Breast epithelium (tissue), 4 donors: ENCODE measurements at regions not wholly inside any gene's neighbourhood (a gene's known extent, or its start where the extent isn't known, plus 50 kb on each side); places are given as distances from the start of the nearest gene placed in this dataset.

Experiments
- DNase-seq, 2 donors: peaks; one replicate each; pipeline ENCODE4 v3.0.0-alpha.2; 2019; ENCODE audit warnings: low spot score in 2 of 2
- H3K27ac ChIP-seq, 2 donors: fragments of 200-600 bp; sonication (generic) in 1 of 2; one replicate each; pipeline ENCODE4 v1.5.1; 2016 to 2019; ENCODE audit warnings: mild to moderate bottlenecking in 1 of 2
- H3K27me3 ChIP-seq, 2 donors: fragments of 200-600 bp; sonication (generic) in 1 of 2; one replicate each; pipeline versions ENCODE4 v1.5.1 to v1.6.0; 2017 to 2019; ENCODE audit warnings: control low read depth in 1 of 2, mild to moderate bottlenecking in 1 of 2
- H3K36me3 ChIP-seq: fragments of 200-600 bp; one replicate; pipeline ENCODE4 v1.5.1; 2019
- H3K4me1 ChIP-seq, 2 donors: fragments of 200-600 bp; sonication (generic); one replicate each; pipeline ENCODE4 v1.5.1; 2016 to 2019; ENCODE audit warnings: control low read depth in 1 of 2
- H3K4me3 ChIP-seq, 3 donors: fragments of 200-600 bp; sonication (generic); 1 replicate in 2 of 3; 2 replicates in 1 of 3; pipeline ENCODE4 v1.5.1; 2016 to 2019; ENCODE audit warnings: mild to moderate bottlenecking in 3 of 3, moderate library complexity in 2 of 3
- H3K9me3 ChIP-seq, 2 donors: fragments of 200-600 bp; sonication (generic) in 1 of 2; one replicate each; pipeline ENCODE4 v1.5.1; 2016 to 2019; ENCODE audit warnings: control low read depth in 1 of 2
- POLR2A ChIP-seq: fragments of 450-650 bp; IDR thresholded peaks from one replicate; pipeline ENCODE4 v1.6.1; 2016; ENCODE audit warnings: antibody characterized with exemption, mild to moderate bottlenecking, moderate library complexity
- POLR2AphosphoS5 ChIP-seq, 3 donors: sonication (generic); formaldehyde crosslinking; IDR thresholded peaks; one replicate each; pipeline ENCODE4 v1.6.1; 2017; ENCODE audit warnings: antibody characterized with exemption in 3 of 3
- intact Hi-C: fragments of 100-400 bp; cut with DNase I; formaldehyde crosslinking; loops from one replicate; pipeline ENCODE4 v1.15.1; 2023; ENCODE audit warnings: low total_unique reads
- TF ChIP-seq, protein P1 (sequence below), 3 donors: fragments of 450-650 bp; IDR thresholded peaks; one replicate each; pipeline ENCODE4 v1.5.1; 2016 to 2017; ENCODE audit warnings: antibody characterized with exemption in 3 of 3, mild to moderate bottlenecking in 3 of 3, moderate library complexity in 3 of 3

DNA sequence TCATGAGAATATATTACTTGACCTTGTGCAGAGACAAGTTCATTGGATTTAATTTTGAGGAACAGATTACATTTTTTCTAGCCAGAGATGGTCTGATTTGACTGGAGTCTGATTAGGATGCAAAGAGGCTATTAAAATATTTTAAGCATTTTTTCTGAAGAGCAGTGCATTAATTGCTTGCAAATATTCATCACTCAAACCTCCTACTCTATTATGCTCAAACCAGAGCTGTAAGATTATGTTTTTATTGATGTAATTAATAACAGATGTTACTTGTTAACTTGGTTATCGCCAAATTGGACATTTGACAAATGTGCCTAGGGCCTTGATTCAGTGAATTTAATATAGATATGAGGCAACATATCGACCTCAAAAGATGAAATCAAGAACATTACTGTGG, 160.9 kb upstream of the SLC13A1 start:
- no peaks in the 10 kb centered on the region for H3K36me3 ChIP-seq
- TF ChIP-seq, protein P1, sequence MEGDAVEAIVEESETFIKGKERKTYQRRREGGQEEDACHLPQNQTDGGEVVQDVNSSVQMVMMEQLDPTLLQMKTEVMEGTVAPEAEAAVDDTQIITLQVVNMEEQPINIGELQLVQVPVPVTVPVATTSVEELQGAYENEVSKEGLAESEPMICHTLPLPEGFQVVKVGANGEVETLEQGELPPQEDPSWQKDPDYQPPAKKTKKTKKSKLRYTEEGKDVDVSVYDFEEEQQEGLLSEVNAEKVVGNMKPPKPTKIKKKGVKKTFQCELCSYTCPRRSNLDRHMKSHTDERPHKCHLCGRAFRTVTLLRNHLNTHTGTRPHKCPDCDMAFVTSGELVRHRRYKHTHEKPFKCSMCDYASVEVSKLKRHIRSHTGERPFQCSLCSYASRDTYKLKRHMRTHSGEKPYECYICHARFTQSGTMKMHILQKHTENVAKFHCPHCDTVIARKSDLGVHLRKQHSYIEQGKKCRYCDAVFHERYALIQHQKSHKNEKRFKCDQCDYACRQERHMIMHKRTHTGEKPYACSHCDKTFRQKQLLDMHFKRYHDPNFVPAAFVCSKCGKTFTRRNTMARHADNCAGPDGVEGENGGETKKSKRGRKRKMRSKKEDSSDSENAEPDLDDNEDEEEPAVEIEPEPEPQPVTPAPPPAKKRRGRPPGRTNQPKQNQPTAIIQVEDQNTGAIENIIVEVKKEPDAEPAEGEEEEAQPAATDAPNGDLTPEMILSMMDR (IDR thresholded peaks at IDR 0.05) = no peak
- TF ChIP-seq POLR2AphosphoS5 (IDR thresholded peaks at IDR 0.05) = no peak
- TF ChIP-seq POLR2A = no peak
- no peaks in the 10 kb centered on the region for H3K27me3 ChIP-seq
- no peaks in the 10 kb centered on the region for H3K9me3 ChIP-seq
- no peak for DNase-seq
- H3K4me1 ChIP-seq = no peaks in the 10 kb centered on the region
- intact Hi-C loops = no loop called here
- no peak overlapping the region for H3K4me3 ChIP-seq
- H3K27ac ChIP-seq = no peak overlapping the region

DNA sequence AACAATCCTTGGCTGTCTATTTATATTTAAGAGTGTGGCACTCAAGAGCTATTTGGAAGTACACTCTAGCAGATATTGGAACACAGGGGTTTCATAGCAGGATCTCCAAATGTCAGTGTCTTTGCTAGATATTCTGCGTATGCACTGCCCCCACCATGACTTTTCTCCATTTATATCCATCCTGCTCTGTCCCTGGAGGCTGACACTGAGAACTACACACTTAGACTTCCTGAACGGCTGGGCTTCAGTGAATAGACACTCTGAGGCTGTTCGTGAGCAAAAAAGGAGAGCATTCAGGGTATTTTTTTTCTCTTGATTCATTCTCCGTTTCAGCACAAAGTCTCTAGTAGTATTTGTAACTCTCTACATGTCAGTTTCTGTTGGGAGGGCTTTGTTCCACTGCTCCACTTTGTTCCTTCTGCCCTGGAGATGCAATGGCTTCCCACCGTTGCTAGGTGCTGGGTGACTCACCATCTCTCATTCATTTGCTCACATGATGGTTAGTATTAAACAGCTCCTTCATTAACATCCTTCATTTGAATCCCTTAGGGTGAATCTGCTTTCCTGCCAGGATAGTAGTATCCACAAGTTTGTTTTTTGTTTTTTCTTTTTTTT, 155.9 kb upstream of the SLC13A1 start:
- H3K9me3 ChIP-seq = no peaks in the 10 kb centered on the region
- no peaks in the 10 kb centered on the region for H3K36me3 ChIP-seq
- no peak overlapping the region for H3K4me3 ChIP-seq
- no peaks in the 10 kb centered on the region for H3K4me1 ChIP-seq
- no peak overlapping the region for H3K27ac ChIP-seq
- no peaks in the 10 kb centered on the region for H3K27me3 ChIP-seq
- no peak for TF ChIP-seq POLR2AphosphoS5 (IDR thresholded peaks at IDR 0.05)
- TF ChIP-seq, protein P1 (IDR thresholded peaks at IDR 0.05) = no peak
- TF ChIP-seq POLR2A = no peak
- intact Hi-C loops = no loop called here
- no peak for DNase-seq

DNA sequence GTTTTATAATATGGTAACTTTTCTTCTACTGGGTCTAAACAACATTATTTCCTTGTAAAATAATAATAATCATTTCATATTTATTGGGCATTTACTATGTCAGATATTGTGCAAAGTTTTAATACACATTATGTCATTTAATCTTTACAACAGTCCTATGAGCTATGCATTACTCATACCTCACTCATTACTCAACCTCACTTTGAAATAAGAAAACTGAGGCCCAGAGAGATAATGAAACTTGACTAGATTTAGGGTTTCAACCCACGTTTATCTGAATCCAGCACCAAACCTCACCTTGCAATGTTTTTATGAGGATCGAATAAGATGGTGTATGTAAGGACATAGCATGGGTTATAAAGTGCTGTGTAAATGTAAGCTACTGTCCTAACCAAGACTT, 153.2 kb upstream of the SLC13A1 start:
- intact Hi-C loops = no loop called here

GRCh38 chr7:123351516-123352505, 152.0 kb upstream of the SLC13A1 start:
- Histone ChIP-seq H3K9me3 (no peaks in the 10 kb centered on the region), H3K27ac (no peak overlapping the region), H3K27me3 (no peaks in the 10 kb centered on the region), H3K4me1 (no peaks in the 10 kb centered on the region), H3K36me3 (no peaks in the 10 kb centered on the region), H3K4me3 (no peak overlapping the region)
- intact Hi-C loops = no loop called here
- no peak for TF ChIP-seq POLR2AphosphoS5 (IDR thresholded peaks at IDR 0.05)
- TF ChIP-seq, protein P1 (IDR thresholded peaks at IDR 0.05) = no peak
- TF ChIP-seq POLR2A = no peak
- DNase-seq = no peak

More for the DNA sequence above, 153.2 kb upstream of the SLC13A1 start:
- TF ChIP-seq POLR2A = no peak
- TF ChIP-seq POLR2AphosphoS5 (IDR thresholded peaks at IDR 0.05) = no peak
- TF ChIP-seq, protein P1 (IDR thresholded peaks at IDR 0.05) = no peak
- Histone ChIP-seq H3K4me1 (no peaks in the 10 kb centered on the region), H3K27ac (no peak overlapping the region), H3K36me3 (no peaks in the 10 kb centered on the region), H3K27me3 (no peaks in the 10 kb centered on the region), H3K9me3 (no peaks in the 10 kb centered on the region), H3K4me3 (no peak overlapping the region)
- DNase-seq = no peak

DNA sequence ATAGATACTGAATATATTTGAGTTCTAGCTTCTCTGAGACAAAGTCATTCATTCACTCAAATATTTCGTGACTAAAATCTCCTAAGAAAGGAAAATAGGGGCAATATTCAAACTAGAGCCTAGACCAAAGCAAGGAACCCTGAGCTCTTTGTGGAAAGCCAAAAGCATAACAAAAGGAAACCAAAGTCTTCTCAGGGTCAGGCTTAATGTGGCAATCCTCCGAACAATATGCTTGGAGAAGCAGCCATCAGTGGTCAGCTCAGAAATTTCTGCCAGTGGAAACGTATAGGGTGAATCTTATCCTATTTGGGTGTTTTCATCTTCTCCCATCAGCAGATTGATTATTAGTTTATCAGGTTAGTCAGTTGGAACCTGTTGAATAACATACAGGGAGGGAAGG, 151.3 kb upstream of the SLC13A1 start:
- H3K27ac ChIP-seq = no peak overlapping the region
- intact Hi-C loops = no loop called here
- DNase-seq = no peak
- H3K9me3 ChIP-seq = no peaks in the 10 kb centered on the region
- H3K27me3 ChIP-seq = no peaks in the 10 kb centered on the region
- H3K4me1 ChIP-seq = no peaks in the 10 kb centered on the region
- no peaks in the 10 kb centered on the region for H3K36me3 ChIP-seq
- TF ChIP-seq, protein P1 (IDR thresholded peaks at IDR 0.05) = no peak
- TF ChIP-seq POLR2AphosphoS5 (IDR thresholded peaks at IDR 0.05) (no peak), POLR2A (no peak)
- H3K4me3 ChIP-seq = no peak overlapping the region
